ENCODE measurements at regions not wholly inside any gene's neighbourhood (a gene's known extent, or its start where the extent isn't known, plus 50 kb on each side); places are given as distances from the start of the nearest gene placed in this dataset.
"Not testable (repeated sequence)": the region's sequence is repeated elsewhere in the genome, so short reads cannot be mapped to it uniquely, and the experiment has no call there.

- DNase-seq, result no peak
Observed at GRCh38 chr5:112534611-112535255, 115.7 kb upstream of the EPB41L4A start.

- no peak for DNase-seq
Observed at GRCh38 chr5:112535356-112535755, 116.3 kb upstream of the EPB41L4A start.

GRCh38 chr5:112544558-112544957, 125.5 kb upstream of the EPB41L4A start:
- DNase-seq, result not testable (repeated sequence)

- no peak for DNase-seq
Observed at GRCh38 chr5:112546946-112547592, 128.0 kb upstream of the EPB41L4A start.

GRCh38 chr5:112548246-112548881, 129.3 kb upstream of the EPB41L4A start:
- no peak for DNase-seq

GRCh38 chr5:112549127-112549526, 130.1 kb upstream of the EPB41L4A start:
- no peak for DNase-seq

GRCh38 chr5:112549605-112550166, 130.6 kb upstream of the EPB41L4A start:
- DNase-seq, result no peak

- DNase-seq, result peak; percentile 12
Observed at GRCh38 chr5:112551419-112552032, 132.4 kb upstream of the EPB41L4A start.

- no peak for DNase-seq
Observed at GRCh38 chr5:112552216-112552615, 133.1 kb upstream of the EPB41L4A start.

- no peak for DNase-seq
Observed at GRCh38 chr5:112552791-112553190, 133.7 kb upstream of the EPB41L4A start.

GRCh38 chr5:112554101-112554977, 135.3 kb upstream of the EPB41L4A start:
- no peak for DNase-seq

- no peak for DNase-seq
Observed at GRCh38 chr5:112555197-112555596, 136.1 kb upstream of the EPB41L4A start.

GRCh38 chr5:112555691-112556090, 136.6 kb upstream of the EPB41L4A start:
- no peak for DNase-seq

- not testable (repeated sequence) for DNase-seq
Observed at GRCh38 chr5:112559501-112559900, 140.4 kb upstream of the EPB41L4A start.

GRCh38 chr5:112560371-112560770, 141.3 kb upstream of the EPB41L4A start:
- no peak for DNase-seq

- no peak for DNase-seq
Observed at GRCh38 chr5:112563169-112563826, 144.2 kb upstream of the EPB41L4A start.

GRCh38 chr5:112566251-112566650, 147.2 kb upstream of the EPB41L4A start:
- no peak for DNase-seq

GRCh38 chr5:112569596-112569995, 150.5 kb upstream of the EPB41L4A start:
- DNase-seq, result no peak

- no peak for DNase-seq
Observed at GRCh38 chr5:112570708-112571444, 151.8 kb upstream of the EPB41L4A start.

GRCh38 chr5:112573441-112573840, 154.4 kb upstream of the EPB41L4A start:
- DNase-seq, result no peak

GRCh38 chr5:112574536-112574935, 155.5 kb upstream of the EPB41L4A start:
- no peak for DNase-seq
